PFSK-1 (cell line): ENCODE measurements at regions not wholly inside any gene's neighbourhood (a gene's known extent, or its start where the extent isn't known, plus 50 kb on each side); places are given as distances from the start of the nearest gene placed in this dataset.

ENCODE experiments used
- POLR2AphosphoS5 ChIP-seq: IDR thresholded peaks from 2 replicates; pipeline ENCODE4 v1.6.1; 2012; ENCODE audit warnings: low read depth, mild to moderate bottlenecking, control low read depth, low read length, moderate library complexity
- REST ChIP-seq, 2 experiments: IDR thresholded peaks; 2 replicates each; pipeline versions ENCODE4 v1.6.1 to v1.8.0; 2011 to 2012; ENCODE audit warnings: low read depth in 2 of 2, low read length in 2 of 2, control low read depth in 1 of 2, inconsistent platforms in 1 of 2, mild to moderate bottlenecking in 1 of 2, moderate library complexity in 1 of 2; ENCODE audit not compliant: insufficient read depth in 1 of 2
- TAF1 ChIP-seq: IDR thresholded peaks from 2 replicates; pipeline ENCODE4 v1.6.1; 2012; ENCODE audit warnings: low read length, control low read depth, borderline replicate concordance; ENCODE audit not compliant: insufficient read depth

- TF ChIP-seq REST (IDR thresholded peaks at IDR 0.05; ENCODE audit: insufficient read depth in 1 of 2, low read depth in 2 of 2, low read length in 2 of 2) (no peak), TAF1 (no peak), POLR2AphosphoS5 (no peak)
These were observed 1500.4 kb upstream of the MIR17HG start for GRCh38 chr13:89846926-89847585.
